B cell (primary cell): ENCODE measurements at regions not wholly inside any gene's neighbourhood (a gene's known extent, or its start where the extent isn't known, plus 50 kb on each side); places are given as distances from the start of the nearest gene placed in this dataset.

Source experiments
- ATAC-seq: fragments of 200-7000 bp; cut with Tn5 transposase; one replicate; pipeline ENCODE4 v1.10.0; 2021; ENCODE audit warnings: low read depth, mild to moderate bottlenecking, moderate number of reproducible peaks, moderate library complexity
- CTCF ChIA-PET: fragments of 350-600 bp; sonication (Branson Sonifier 250); formaldehyde crosslinking; loops from one replicate; lab custom pipeline; 2021; ENCODE audit warnings: antibody characterized with exemption, inconsistent platforms; lab: Charles Lee
- POLR2A ChIA-PET: fragments of 350-600 bp; sonication (Branson Sonifier 250); formaldehyde crosslinking; loops from one replicate; lab custom pipeline; 2021; ENCODE audit warnings: antibody characterized with exemption; lab: Charles Lee
- DNase-seq: peaks from one replicate; pipeline ENCODE4 v3.0.0; 2013
- H2AFZ ChIP-seq: 2 replicates; pipeline ENCODE4 v1.6.1; 2012; ENCODE audit warnings: mild to moderate bottlenecking, low read depth, low read length; ENCODE audit not compliant: insufficient read depth, poor library complexity, severe bottlenecking
- H3K27ac ChIP-seq, 2 donors: 1 replicate in 1 of 2; 2 replicates in 1 of 2; pipeline ENCODE4 v1.5.1; 2012 to 2013; ENCODE audit warnings: low read length in 2 of 2, mild to moderate bottlenecking in 2 of 2, moderate library complexity in 1 of 2
- H3K27me3 ChIP-seq, 4 experiments: fragments of 200-600 bp in 1 of 4; sonication (generic) in 1 of 4; replicated peaks in 1 of 4; 1 replicate in 2 of 4; 2 replicates in 2 of 4; pipeline versions ENCODE4 v1.6.1 to v1.7.0; 2013 to 2016; ENCODE audit warnings: low read length in 3 of 4, mild to moderate bottlenecking in 2 of 4, mixed read lengths in 1 of 4, moderate library complexity in 1 of 4; ENCODE audit not compliant: insufficient read depth in 4 of 4, control insufficient read depth in 3 of 4; ENCODE audit errors: control extremely low read depth in 1 of 4
- H3K36me3 ChIP-seq, 2 experiments: replicated peaks in 1 of 2; 1 replicate in 1 of 2; 2 replicates in 1 of 2; pipeline versions ENCODE4 v1.6.1 to v1.7.1; 2013; ENCODE audit warnings: low read length in 1 of 2; ENCODE audit not compliant: insufficient read depth in 2 of 2, control insufficient read depth in 1 of 2; ENCODE audit errors: control extremely low read depth in 1 of 2, extremely low read depth in 1 of 2
- H3K4me1 ChIP-seq, 2 donors: fragments of 200-600 bp in 1 of 2; sonication (generic) in 1 of 2; 1 replicate in 1 of 2; 2 replicates in 1 of 2; pipeline versions ENCODE4 v1.5.1 to v1.6.1; 2013 to 2017; ENCODE audit warnings: low read length in 2 of 2; ENCODE audit not compliant: control insufficient read depth in 2 of 2, insufficient read depth in 2 of 2
- H3K4me2 ChIP-seq: replicated peaks from 2 replicates; pipeline ENCODE3; 2012; ENCODE audit warnings: mild to moderate bottlenecking, low read depth, low read length; ENCODE audit not compliant: poor library complexity, severe bottlenecking
- H3K4me3 ChIP-seq, 5 experiments: fragments of 200-600 bp in 1 of 5; sonication (generic) in 1 of 5; 1 replicate in 3 of 5; 2 replicates in 2 of 5; pipeline versions ENCODE4 v1.5.1 to v1.7.0; 2011 to 2016; ENCODE audit warnings: low read length in 4 of 5, mild to moderate bottlenecking in 4 of 5, low read depth in 2 of 5, control low read depth in 1 of 5, moderate library complexity in 1 of 5; ENCODE audit not compliant: insufficient read depth in 1 of 5; ENCODE audit errors: control extremely low read depth in 1 of 5, extremely low read depth in 1 of 5
- H3K79me2 ChIP-seq: fragments of 200-600 bp; sonication (generic); one replicate; pipeline ENCODE4 v1.6.0; 2016; ENCODE audit warnings: low read length; ENCODE audit not compliant: control insufficient read depth, insufficient read depth
- H3K9ac ChIP-seq: fragments of 200-600 bp; sonication (generic); 2 replicates; pipeline ENCODE4 v1.6.1; 2017; ENCODE audit warnings: mild to moderate bottlenecking, low read length, moderate library complexity
- H3K9me3 ChIP-seq, 3 donors: one replicate each; pipeline versions ENCODE4 v1.6.1 to v1.7.1; 2013; ENCODE audit warnings: low read length in 2 of 3; ENCODE audit not compliant: control insufficient read depth in 2 of 3, insufficient read depth in 1 of 3; ENCODE audit errors: control extremely low read depth in 1 of 3
- H4K20me1 ChIP-seq: 2 replicates; pipeline ENCODE4 v1.6.0; 2012; ENCODE audit warnings: mild to moderate bottlenecking, low read length; ENCODE audit not compliant: insufficient read depth, control insufficient read depth, poor library complexity, severe bottlenecking
- H3K27ac Mint-ChIP-seq: one replicate; pipeline ENCODE4 v1.8.0; 2021; ENCODE audit warnings: mixed read lengths
- H3K27me3 Mint-ChIP-seq: one replicate; pipeline ENCODE4 v1.8.0; 2021; ENCODE audit warnings: mixed read lengths
- H3K4me1 Mint-ChIP-seq: one replicate; pipeline ENCODE4 v1.8.0; 2021; ENCODE audit warnings: mixed read lengths
- H3K4me3 Mint-ChIP-seq: one replicate; pipeline ENCODE4 v1.8.0; 2021; ENCODE audit warnings: mixed read lengths
- H3K9me3 Mint-ChIP-seq: one replicate; pipeline ENCODE4 v1.8.0; 2022; ENCODE audit warnings: mixed read lengths; ENCODE audit not compliant: insufficient read depth
- EZH2 ChIP-seq: IDR thresholded peaks from 2 replicates; pipeline ENCODE4 v1.6.1; 2012; ENCODE audit warnings: borderline replicate concordance, low read depth, mild to moderate bottlenecking, moderate library complexity, low read length; ENCODE audit not compliant: insufficient read depth, poor library complexity, severe bottlenecking
- WGBS: methylation state at CpG from one replicate; pipeline ENCODE4 v1.1.5; 2013; ENCODE audit warnings: missing lambda C conversion rate; ENCODE audit not compliant: insufficient coverage; 5-methylcytosine and 5-hydroxymethylcytosine counted together
- intact Hi-C: fragments of 100-400 bp; cut with micrococcal nuclease; formaldehyde crosslinking; loops from one replicate; pipeline ENCODE4 v1.10.0; 2022
- TF ChIP-seq, protein P1 (sequence below): fragments of 200-600 bp; IDR thresholded peaks from one replicate; pipeline ENCODE4 v1.8.0; 2022; ENCODE audit warnings: antibody characterized with exemption, mild to moderate bottlenecking

DNA sequence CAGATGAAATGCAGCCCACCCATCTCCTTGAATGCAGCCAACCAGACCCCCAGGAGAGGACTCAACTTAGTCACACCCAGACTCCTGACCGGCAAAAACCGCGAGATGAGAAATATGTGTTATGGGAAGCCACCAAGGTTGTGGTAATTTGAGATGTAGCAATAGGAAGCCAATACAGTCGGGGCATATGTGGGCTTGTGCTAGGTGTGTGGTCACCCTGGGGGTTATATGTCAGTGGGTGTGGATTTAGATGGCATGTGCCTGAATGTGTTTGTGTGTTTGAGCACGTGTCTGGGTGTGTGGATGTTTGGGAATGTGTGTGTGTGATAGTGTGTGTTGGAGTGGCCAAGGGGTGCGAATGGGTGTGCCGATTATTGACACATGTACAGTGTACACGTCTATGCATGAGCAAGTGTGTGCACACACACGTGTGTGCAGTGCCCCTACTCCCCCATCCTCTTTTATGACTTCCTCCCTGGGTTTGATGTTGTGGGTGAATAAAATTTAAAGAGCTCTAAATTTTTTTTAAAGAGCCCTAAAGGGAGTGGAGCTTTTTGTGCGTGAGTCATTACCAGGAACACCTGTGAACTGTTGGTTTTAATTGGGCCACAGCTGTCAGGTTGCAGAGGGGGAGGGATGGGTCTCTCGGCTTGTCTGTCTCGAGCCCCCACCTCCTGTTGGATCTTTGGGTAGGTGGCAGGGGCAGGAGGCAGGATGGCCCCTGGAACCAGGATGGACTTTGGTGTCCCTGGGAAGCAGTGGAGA, 86.8 kb downstream of the LHX2 start:
- no peak overlapping the region for H3K27ac Mint-ChIP-seq
- Histone ChIP-seq H2AFZ (no peak overlapping the region), H4K20me1 (no peaks in the 10 kb centered on the region), H3K79me2 (no peaks in the 10 kb centered on the region), H3K27me3 (peaks cover 0 to 10% (median 0%) of the 10 kb centered on the region in 4 experiments), H3K4me2 (no peak overlapping the region), H3K4me1 (peaks cover 0 to 3% of the 10 kb centered on the region in 2 donors), H3K4me3 (no peak overlapping the region), H3K36me3 (no peaks in the 10 kb centered on the region), H3K9ac (no peak overlapping the region), H3K9me3 (no peaks in the 10 kb centered on the region), H3K27ac (no peak overlapping the region)
- DNase-seq (no peak), ATAC-seq (no peak)
- peaks cover 11% of the 10 kb centered on the region for H3K4me1 Mint-ChIP-seq
- peaks cover 49% of the 10 kb centered on the region for H3K27me3 Mint-ChIP-seq
- no peak overlapping the region for H3K4me3 Mint-ChIP-seq
- TF ChIP-seq, protein P1, sequence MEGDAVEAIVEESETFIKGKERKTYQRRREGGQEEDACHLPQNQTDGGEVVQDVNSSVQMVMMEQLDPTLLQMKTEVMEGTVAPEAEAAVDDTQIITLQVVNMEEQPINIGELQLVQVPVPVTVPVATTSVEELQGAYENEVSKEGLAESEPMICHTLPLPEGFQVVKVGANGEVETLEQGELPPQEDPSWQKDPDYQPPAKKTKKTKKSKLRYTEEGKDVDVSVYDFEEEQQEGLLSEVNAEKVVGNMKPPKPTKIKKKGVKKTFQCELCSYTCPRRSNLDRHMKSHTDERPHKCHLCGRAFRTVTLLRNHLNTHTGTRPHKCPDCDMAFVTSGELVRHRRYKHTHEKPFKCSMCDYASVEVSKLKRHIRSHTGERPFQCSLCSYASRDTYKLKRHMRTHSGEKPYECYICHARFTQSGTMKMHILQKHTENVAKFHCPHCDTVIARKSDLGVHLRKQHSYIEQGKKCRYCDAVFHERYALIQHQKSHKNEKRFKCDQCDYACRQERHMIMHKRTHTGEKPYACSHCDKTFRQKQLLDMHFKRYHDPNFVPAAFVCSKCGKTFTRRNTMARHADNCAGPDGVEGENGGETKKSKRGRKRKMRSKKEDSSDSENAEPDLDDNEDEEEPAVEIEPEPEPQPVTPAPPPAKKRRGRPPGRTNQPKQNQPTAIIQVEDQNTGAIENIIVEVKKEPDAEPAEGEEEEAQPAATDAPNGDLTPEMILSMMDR = no peak
- no peak for TF ChIP-seq EZH2
- ChIA-PET POLR2A (no interaction called here), CTCF (no interaction called here)
- no peaks in the 10 kb centered on the region for H3K9me3 Mint-ChIP-seq
- 58% methylated on average over 7 of the region's 12 CpGs for WGBS
- intact Hi-C loops = no loop called here

- H3K27ac ChIP-seq = no peak overlapping the region
- H3K79me2 ChIP-seq = no peaks in the 10 kb centered on the region
- H3K4me3 ChIP-seq = no peak overlapping the region
- H3K4me1 Mint-ChIP-seq = peaks cover 13% of the 10 kb centered on the region
- no peaks in the 10 kb centered on the region for H4K20me1 ChIP-seq
- intact Hi-C loops = no loop called here
- no peaks in the 10 kb centered on the region for H3K9me3 ChIP-seq
- no peak overlapping the region for H3K4me2 ChIP-seq
- no peak for TF ChIP-seq EZH2
- TF ChIP-seq, protein P1 = no peak
- DNase-seq (no peak), ATAC-seq (no peak)
- H3K27ac Mint-ChIP-seq = no peak overlapping the region
- no peaks in the 10 kb centered on the region for H3K9me3 Mint-ChIP-seq
- WGBS = 82% methylated on average over 4 of the region's 6 CpGs
- POLR2A ChIA-PET = no interaction called here
- H3K9ac ChIP-seq = no peak overlapping the region
- H3K27me3 ChIP-seq = peaks cover 0 to 10% (median 0%) of the 10 kb centered on the region in 4 experiments
- H2AFZ ChIP-seq = no peak overlapping the region
- peaks cover 49% of the 10 kb centered on the region for H3K27me3 Mint-ChIP-seq
- no peak overlapping the region for H3K4me3 Mint-ChIP-seq
- CTCF ChIA-PET = no interaction called here
- no peaks in the 10 kb centered on the region for H3K36me3 ChIP-seq
- peaks cover 0 to 3% of the 10 kb centered on the region in 2 donors for H3K4me1 ChIP-seq
Measured at GRCh38 chr9:124099860-124100259, 88.3 kb downstream of the LHX2 start.
